GM21381 (cell line): ENCODE measurements at regions not wholly inside any gene's neighbourhood (a gene's known extent, or its start where the extent isn't known, plus 50 kb on each side); places are given as distances from the start of the nearest gene placed in this dataset.

Experiments
- ATAC-seq: cut with Tn5 transposase; IDR thresholded peaks from one replicate; pipeline ENCODE4 v1.9.1; 2021; ENCODE audit warnings: mild to moderate bottlenecking, moderate library complexity; ENCODE audit not compliant: unreplicated experiment

GRCh38 chr12:126772171-126772864 is 1494.7 kb upstream of the TMEM132C start:
- ATAC-seq = peak; percentile 85

GRCh38 chr12:126773012-126773411 is 1494.0 kb upstream of the TMEM132C start:
- ATAC-seq = no peak

- ATAC-seq = no peak
Observed at GRCh38 chr12:126773491-126773890, 1493.5 kb upstream of the TMEM132C start.

GRCh38 chr12:126776026-126776655 is 1490.8 kb upstream of the TMEM132C start:
- ATAC-seq = no peak

- no peak for ATAC-seq
Observed at GRCh38 chr12:126780343-126780742, 1486.6 kb upstream of the TMEM132C start.

- ATAC-seq = no peak
Observed at GRCh38 chr12:126781593-126781992, 1485.4 kb upstream of the TMEM132C start.

GRCh38 chr12:126782083-126782482 is 1484.9 kb upstream of the TMEM132C start:
- ATAC-seq = no peak

GRCh38 chr12:126784328-126784921 is 1482.5 kb upstream of the TMEM132C start:
- ATAC-seq = no peak

GRCh38 chr12:126789963-126790362 is 1477.0 kb upstream of the TMEM132C start:
- no peak for ATAC-seq

GRCh38 chr12:126791122-126791521 is 1475.8 kb upstream of the TMEM132C start:
- ATAC-seq = no peak

- no peak for ATAC-seq
Observed at GRCh38 chr12:126792411-126792810, 1474.6 kb upstream of the TMEM132C start.

- ATAC-seq = no peak
Observed at GRCh38 chr12:126797525-126797924, 1469.4 kb upstream of the TMEM132C start.

GRCh38 chr12:126798449-126798848 is 1468.5 kb upstream of the TMEM132C start:
- no peak for ATAC-seq

GRCh38 chr12:126807312-126807865 is 1459.6 kb upstream of the TMEM132C start:
- no peak for ATAC-seq

- ATAC-seq = no peak
Observed at GRCh38 chr12:126811391-126811790, 1455.6 kb upstream of the TMEM132C start.

- ATAC-seq = no peak
Observed at GRCh38 chr12:126819554-126819953, 1447.4 kb upstream of the TMEM132C start.

- no peak for ATAC-seq
Observed at GRCh38 chr12:126830778-126831680, 1435.9 kb upstream of the TMEM132C start.

- ATAC-seq = no peak
Observed at GRCh38 chr12:126837697-126838096, 1429.3 kb upstream of the TMEM132C start.

GRCh38 chr12:126843915-126844669 is 1422.9 kb upstream of the TMEM132C start:
- ATAC-seq = no peak

GRCh38 chr12:126847005-126847629 is 1419.9 kb upstream of the TMEM132C start:
- ATAC-seq = no peak
